ENCODE measurements at regions not wholly inside any gene's neighbourhood (a gene's known extent, or its start where the extent isn't known, plus 50 kb on each side); places are given as distances from the start of the nearest gene placed in this dataset.
"Not testable (repeated sequence)": the region's sequence is repeated elsewhere in the genome, so short reads cannot be mapped to it uniquely, and the experiment has no call there.

- DNase-seq (ENCODE audit: low read depth, low spot score) = no peak
These were observed 657.3 kb upstream of the SLC39A10 start for GRCh38 chr2:194999771-195000170.

GRCh38 chr2:194992648-194993047 lies 664.4 kb upstream of the SLC39A10 start:
- no peak for DNase-seq (ENCODE audit: low read depth, low spot score)

GRCh38 chr2:194985258-194985657 lies 671.8 kb upstream of the SLC39A10 start:
- no peak for DNase-seq (ENCODE audit: low read depth, low spot score)

- no peak for DNase-seq (ENCODE audit: low read depth, low spot score)
These were observed 694.8 kb upstream of the SLC39A10 start for GRCh38 chr2:194962254-194962653.

- no peak for DNase-seq (ENCODE audit: low read depth, low spot score)
These were observed 702.8 kb upstream of the SLC39A10 start for GRCh38 chr2:194954218-194954617.

- no peak for DNase-seq (ENCODE audit: low read depth, low spot score)
These were observed 710.2 kb upstream of the SLC39A10 start for GRCh38 chr2:194946826-194947225.

- no peak for DNase-seq (ENCODE audit: low read depth, low spot score)
These were observed 719.0 kb upstream of the SLC39A10 start for GRCh38 chr2:194938066-194938465.

- no peak for DNase-seq (ENCODE audit: low read depth, low spot score)
These were observed 729.5 kb upstream of the SLC39A10 start for GRCh38 chr2:194927489-194927888.

GRCh38 chr2:194926873-194927272 lies 730.2 kb upstream of the SLC39A10 start:
- no peak for DNase-seq (ENCODE audit: low read depth, low spot score)

GRCh38 chr2:194925742-194926141 lies 731.3 kb upstream of the SLC39A10 start:
- DNase-seq (ENCODE audit: low read depth, low spot score) = no peak

GRCh38 chr2:194917519-194917918 lies 739.5 kb upstream of the SLC39A10 start:
- no peak for DNase-seq (ENCODE audit: low read depth, low spot score)

GRCh38 chr2:194915485-194915884 lies 741.5 kb upstream of the SLC39A10 start:
- no peak for DNase-seq (ENCODE audit: low read depth, low spot score)

GRCh38 chr2:194907569-194907968 lies 749.5 kb upstream of the SLC39A10 start:
- no peak for DNase-seq (ENCODE audit: low read depth, low spot score)

GRCh38 chr2:194896871-194897270 lies 760.2 kb upstream of the SLC39A10 start:
- no peak for DNase-seq (ENCODE audit: low read depth, low spot score)

- DNase-seq (ENCODE audit: low read depth, low spot score) = no peak
These were observed 773.3 kb upstream of the SLC39A10 start for GRCh38 chr2:194883711-194884110.

GRCh38 chr2:194870974-194871535 lies 786.0 kb upstream of the SLC39A10 start:
- DNase-seq (ENCODE audit: low read depth, low spot score) = no peak

- DNase-seq (ENCODE audit: low read depth, low spot score) = no peak
These were observed 789.7 kb upstream of the SLC39A10 start for GRCh38 chr2:194867328-194867727.

GRCh38 chr2:194854941-194855340 lies 802.1 kb upstream of the SLC39A10 start:
- no peak for DNase-seq (ENCODE audit: low read depth, low spot score)

GRCh38 chr2:194842871-194843270 lies 814.2 kb upstream of the SLC39A10 start:
- DNase-seq (ENCODE audit: low read depth, low spot score) = no peak

- DNase-seq (ENCODE audit: low read depth, low spot score) = not testable (repeated sequence)
These were observed 822.7 kb upstream of the SLC39A10 start for GRCh38 chr2:194834371-194834770.

- no peak for DNase-seq (ENCODE audit: low read depth, low spot score)
These were observed 830.8 kb upstream of the SLC39A10 start for GRCh38 chr2:194826241-194826640.

GRCh38 chr2:194824450-194824849 lies 832.6 kb upstream of the SLC39A10 start:
- DNase-seq (ENCODE audit: low read depth, low spot score) = no peak

- no peak for DNase-seq (ENCODE audit: low read depth, low spot score)
These were observed 834.4 kb upstream of the SLC39A10 start for GRCh38 chr2:194822657-194823056.

GRCh38 chr2:194822097-194822496 lies 834.9 kb upstream of the SLC39A10 start:
- no peak for DNase-seq (ENCODE audit: low read depth, low spot score)

All from activated CD4-positive, CD25-positive, alpha-beta regulatory T cell treated with anti-CD3 and anti-CD28 coated beads, Interleukin-2, amount 50 U/mL, for 16 hours (primary cell).